ENCODE measurements at regions not wholly inside any gene's neighbourhood (a gene's known extent, or its start where the extent isn't known, plus 50 kb on each side); places are given as distances from the start of the nearest gene placed in this dataset.

- no peak for DNase-seq
These were observed 117.1 kb upstream of the FBXL4 start for GRCh38 chr6:99064834-99065233.

GRCh38 chr6:99036672-99037071, 88.9 kb upstream of the FBXL4 start:
- no peak for DNase-seq

GRCh38 chr6:99032396-99032795, 84.7 kb upstream of the FBXL4 start:
- peak; percentile 51 for DNase-seq

GRCh38 chr6:99031957-99032356, 84.2 kb upstream of the FBXL4 start:
- DNase-seq, result peak; percentile 51

DNA sequence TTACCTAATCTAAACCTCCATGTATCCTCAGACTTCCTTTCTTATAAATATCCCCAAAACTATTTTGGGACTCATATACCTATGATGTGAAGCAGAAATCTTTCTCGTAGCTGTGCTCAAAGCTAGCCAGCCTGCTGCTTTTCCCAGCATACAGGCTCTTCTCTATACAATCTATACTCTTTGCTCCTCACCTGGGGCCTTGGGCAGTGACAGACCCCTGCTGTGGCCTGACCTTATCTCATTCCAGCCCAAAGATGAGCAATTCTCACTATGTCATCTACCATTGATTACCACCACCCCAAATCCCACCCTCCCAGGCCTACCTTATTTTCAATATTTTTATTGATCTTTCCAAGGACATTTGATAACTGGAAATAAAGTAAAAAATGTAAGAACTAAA, 83.2 kb upstream of the FBXL4 start:
- no peak for DNase-seq

- no peak for DNase-seq
These were observed 78.4 kb upstream of the FBXL4 start for GRCh38 chr6:99026135-99026534.

DNA sequence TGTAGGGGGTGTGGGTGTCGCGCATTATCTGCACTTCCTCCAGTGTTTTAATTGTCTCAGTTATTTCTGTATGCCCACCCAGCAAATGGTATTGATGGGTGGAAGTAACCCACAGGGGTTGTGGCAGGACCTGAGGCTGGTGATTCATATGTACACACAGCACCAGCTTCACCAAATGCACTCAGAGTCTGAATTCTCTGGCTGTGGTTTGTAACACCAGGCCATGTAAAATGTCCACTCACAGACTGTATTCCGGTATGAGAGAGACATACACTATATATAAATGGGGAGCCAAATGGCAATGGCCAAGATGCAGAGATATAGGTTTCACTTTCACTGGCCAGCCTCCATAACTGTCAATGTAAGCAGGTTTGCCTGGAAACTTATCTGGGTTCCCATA, 76.3 kb upstream of the FBXL4 start:
- no peak for DNase-seq

DNA sequence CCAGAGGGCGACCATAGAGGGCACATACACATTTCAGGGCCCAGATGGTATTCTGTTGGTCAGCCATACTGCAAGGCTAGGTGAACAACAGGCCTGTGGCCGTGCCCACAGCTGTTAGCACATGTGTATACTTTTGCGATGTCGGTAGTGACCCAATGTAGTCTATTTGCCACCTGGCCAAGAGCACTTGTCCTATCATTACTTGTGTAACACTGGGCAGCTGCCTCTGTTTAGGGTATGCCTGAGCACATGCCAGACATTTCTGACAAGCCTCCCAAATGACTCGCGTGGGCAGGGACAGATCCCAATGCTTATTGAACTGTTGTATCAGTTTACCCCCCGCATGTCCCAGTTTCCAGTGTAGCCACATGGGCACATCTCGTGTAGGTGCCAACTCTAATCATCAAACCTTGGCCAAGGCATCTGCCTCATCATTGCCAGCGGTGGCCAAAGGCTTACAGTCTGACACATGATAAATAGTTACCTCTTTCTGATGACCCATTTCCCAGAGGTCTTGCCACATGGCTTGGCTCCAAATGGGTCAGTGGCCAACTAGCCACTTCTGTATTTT, 74.4 kb upstream of the FBXL4 start:
- DNase-seq, result no peak

DNA sequence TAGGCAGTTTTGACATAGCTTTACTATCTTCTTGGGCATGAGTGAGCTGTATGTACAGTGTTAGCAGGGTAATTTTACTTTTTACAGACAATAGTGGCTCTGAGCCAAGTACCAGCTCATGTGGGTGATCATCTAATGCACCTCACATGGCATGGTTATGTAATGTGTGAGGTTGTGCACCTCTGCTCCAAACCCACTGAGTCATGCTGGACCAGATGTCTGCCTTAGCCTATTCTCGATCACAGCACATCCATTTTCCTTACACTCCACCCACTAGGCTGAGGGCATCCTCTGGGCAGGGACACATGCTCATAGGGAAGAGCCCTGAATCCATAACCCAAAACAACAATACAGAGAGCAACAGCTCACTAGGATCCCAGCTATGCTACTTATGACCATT, 71.6 kb upstream of the FBXL4 start:
- DNase-seq, result no peak

DNA sequence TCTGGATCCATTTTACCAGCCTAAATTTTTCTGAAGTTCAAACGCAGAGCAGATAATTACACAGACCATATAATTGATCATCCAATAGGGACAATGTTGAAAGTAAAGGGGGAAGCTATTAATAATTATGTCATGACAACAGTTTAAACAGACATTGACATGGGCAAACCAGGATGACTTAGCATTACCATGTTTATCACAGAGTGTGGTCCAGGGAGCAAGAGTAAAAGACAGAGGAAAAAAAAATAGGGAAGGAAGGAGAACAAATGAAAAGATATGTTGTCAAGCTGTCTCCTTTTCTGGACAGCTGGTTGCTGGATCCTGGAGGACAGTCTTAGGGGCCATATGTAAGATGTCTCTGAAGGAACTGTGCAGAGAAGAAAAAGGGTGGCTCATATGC, 69.4 kb upstream of the FBXL4 start:
- no peak for DNase-seq

DNA sequence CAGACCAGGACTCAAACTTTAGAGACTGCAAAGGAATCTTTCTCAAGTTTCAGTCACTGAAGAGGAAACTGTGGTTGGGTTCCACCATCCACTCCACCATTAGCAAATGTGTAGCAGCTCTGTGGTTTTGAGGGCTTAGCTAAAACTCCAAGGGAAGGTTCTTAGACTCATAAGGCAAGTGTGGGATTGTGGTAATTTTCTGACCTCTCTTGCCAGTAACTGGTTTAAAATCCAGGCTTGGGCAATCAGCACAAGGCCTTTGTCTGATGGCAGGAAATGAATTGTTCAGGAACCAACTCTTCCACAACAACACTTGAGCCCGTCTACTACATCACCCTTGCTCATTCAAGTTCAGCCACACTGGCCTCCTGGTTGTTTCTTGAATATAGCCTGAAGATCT, 68.6 kb upstream of the FBXL4 start:
- DNase-seq, result no peak

DNA sequence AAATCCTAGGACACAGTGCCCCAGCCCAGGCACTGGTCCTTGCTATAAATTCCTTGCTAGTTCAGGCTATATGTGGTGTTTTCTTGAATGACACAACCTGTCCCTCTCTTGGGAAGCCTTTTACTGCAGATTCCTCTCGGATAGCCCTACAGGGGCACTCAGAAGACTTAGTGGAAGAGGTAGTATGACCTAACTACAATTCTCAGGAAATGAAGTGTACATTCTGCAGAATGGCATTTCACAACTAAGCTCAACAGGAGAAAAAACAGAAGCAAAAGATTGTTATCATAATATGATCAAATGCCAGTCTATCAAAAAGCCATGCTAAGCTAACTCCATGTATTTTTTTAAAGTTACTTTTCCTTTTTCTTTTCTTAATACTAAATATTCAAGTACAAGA, 66.3 kb upstream of the FBXL4 start:
- DNase-seq, result no peak

DNA sequence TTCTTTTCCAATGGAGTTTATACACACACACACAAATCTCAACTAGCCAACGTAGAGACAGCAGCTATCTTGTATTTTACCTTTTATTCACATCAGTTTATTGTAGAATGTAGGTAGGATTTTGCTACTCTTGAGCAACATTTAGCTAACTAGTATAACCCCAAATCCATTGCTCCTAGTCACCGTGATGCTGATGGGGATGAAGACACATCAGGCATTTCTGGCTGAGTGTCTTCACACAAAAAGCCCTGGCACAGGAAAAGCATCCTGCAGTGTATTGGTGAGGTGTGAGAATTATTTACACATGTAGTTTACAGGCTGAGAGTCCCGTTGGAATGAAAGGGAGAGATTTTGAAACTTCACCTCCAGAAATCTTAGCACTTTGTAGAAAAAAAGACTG, 65.9 kb upstream of the FBXL4 start:
- DNase-seq, result no peak

- DNase-seq, result no peak
These were observed 65.4 kb upstream of the FBXL4 start for GRCh38 chr6:99013145-99013544.

DNA sequence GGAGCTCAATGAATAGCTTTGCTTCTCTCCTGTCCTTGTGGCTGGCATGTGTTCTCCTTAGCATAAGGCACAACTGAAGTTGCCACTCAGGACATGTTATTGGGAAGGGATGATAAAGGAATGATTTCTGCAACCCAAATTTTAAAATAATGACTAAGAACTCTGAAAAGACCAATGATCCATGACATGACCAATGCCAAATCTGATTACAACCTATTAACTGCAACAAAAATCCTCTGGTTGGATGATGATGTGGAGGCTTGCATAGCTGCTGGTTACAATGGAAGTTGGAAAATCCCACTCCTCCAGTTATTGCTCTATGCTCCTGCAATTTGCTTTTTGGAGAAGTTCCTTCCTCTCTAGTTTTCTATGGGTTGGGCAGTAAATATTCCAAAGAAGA, 63.4 kb upstream of the FBXL4 start:
- no peak for DNase-seq

DNA sequence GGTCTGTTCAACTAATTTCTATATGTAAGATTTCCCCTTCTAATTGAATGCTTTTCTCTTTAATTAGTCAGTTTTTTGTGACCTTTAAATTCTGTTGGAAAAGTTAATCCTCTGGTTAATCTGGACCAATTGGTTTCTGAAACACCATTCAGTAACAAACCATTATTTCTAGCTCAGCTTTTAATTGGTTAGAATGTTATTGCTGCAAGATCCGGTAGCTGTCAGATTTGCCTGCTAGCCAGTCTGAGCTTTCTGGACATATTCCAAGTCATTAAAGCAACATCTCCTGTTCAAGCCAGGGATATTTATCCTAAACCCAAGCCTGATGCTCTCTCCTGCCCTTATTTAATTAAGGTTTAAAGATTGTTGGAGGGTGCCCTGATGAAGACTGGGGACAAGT, 55.1 kb upstream of the FBXL4 start:
- DNase-seq, result peak; percentile 38

DNA sequence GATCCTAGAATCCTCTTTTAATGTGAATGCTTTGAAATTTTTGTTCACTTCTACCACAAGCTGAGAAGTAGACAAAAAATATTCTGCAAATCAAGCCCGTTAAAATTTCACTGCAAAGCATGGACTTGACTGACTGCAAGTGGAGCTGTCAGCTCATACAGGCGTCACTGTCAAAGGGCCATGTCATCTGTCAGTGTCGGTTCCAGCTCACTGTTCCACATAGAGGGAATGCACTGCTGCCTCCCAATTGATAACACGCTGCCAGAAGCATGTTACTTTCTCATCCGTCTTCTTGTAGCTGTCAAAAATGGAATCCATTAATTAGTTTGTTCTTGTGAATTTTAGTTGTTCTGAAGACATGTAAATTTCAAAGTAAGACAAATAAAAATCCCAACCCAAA, 50.4 kb upstream of the FBXL4 start:
- DNase-seq, result no peak

Data from NCI-H1092 treated with DMSO at 0.1 percent for 48 hours (cell line).